HG03135 (cell line): ENCODE measurements at regions not wholly inside any gene's neighbourhood (a gene's known extent, or its start where the extent isn't known, plus 50 kb on each side); places are given as distances from the start of the nearest gene placed in this dataset.

Experiments used
- ATAC-seq: cut with Tn5 transposase; IDR thresholded peaks from one replicate; pipeline ENCODE4 v1.9.1; 2021; ENCODE audit warnings: mild to moderate bottlenecking, moderate library complexity; ENCODE audit not compliant: unreplicated experiment

GRCh38 chr14:40312296-40312695 lies 880.1 kb upstream of the FBXO33 start:
- no peak for ATAC-seq

GRCh38 chr14:40309124-40309523 lies 876.9 kb upstream of the FBXO33 start:
- no peak for ATAC-seq

GRCh38 chr14:40308240-40308639 lies 876.0 kb upstream of the FBXO33 start:
- ATAC-seq = no peak

- ATAC-seq = no peak
These were observed 864.6 kb upstream of the FBXO33 start for GRCh38 chr14:40296821-40297220.

- no peak for ATAC-seq
These were observed 860.4 kb upstream of the FBXO33 start for GRCh38 chr14:40292664-40293063.

GRCh38 chr14:40282196-40282595 lies 850.0 kb upstream of the FBXO33 start:
- ATAC-seq = no peak

- ATAC-seq = no peak
These were observed 848.4 kb upstream of the FBXO33 start for GRCh38 chr14:40280652-40281051.

- no peak for ATAC-seq
These were observed 841.2 kb upstream of the FBXO33 start for GRCh38 chr14:40273417-40273816.

- no peak for ATAC-seq
These were observed 839.2 kb upstream of the FBXO33 start for GRCh38 chr14:40271480-40271879.

GRCh38 chr14:40269436-40269835 lies 837.2 kb upstream of the FBXO33 start:
- ATAC-seq = no peak

GRCh38 chr14:40268236-40268635 lies 836.0 kb upstream of the FBXO33 start:
- ATAC-seq = no peak

GRCh38 chr14:40265096-40265495 lies 832.9 kb upstream of the FBXO33 start:
- no peak for ATAC-seq

- ATAC-seq = no peak
These were observed 820.7 kb upstream of the FBXO33 start for GRCh38 chr14:40252817-40253447.

- no peak for ATAC-seq
These were observed 816.4 kb upstream of the FBXO33 start for GRCh38 chr14:40248671-40249070.

- ATAC-seq = no peak
These were observed 808.1 kb upstream of the FBXO33 start for GRCh38 chr14:40240245-40240859.

GRCh38 chr14:40232302-40232701 lies 800.1 kb upstream of the FBXO33 start:
- no peak for ATAC-seq

GRCh38 chr14:40229676-40230075 lies 797.4 kb upstream of the FBXO33 start:
- no peak for ATAC-seq

GRCh38 chr14:40222996-40223395 lies 790.8 kb upstream of the FBXO33 start:
- ATAC-seq = no peak

GRCh38 chr14:40221428-40221827 lies 789.2 kb upstream of the FBXO33 start:
- ATAC-seq = no peak

- no peak for ATAC-seq
These were observed 786.8 kb upstream of the FBXO33 start for GRCh38 chr14:40219032-40219431.

- no peak for ATAC-seq
These were observed 786.2 kb upstream of the FBXO33 start for GRCh38 chr14:40218282-40218941.

- ATAC-seq = no peak
These were observed 784.7 kb upstream of the FBXO33 start for GRCh38 chr14:40216976-40217375.
